ENCODE measurements at regions not wholly inside any gene's neighbourhood (a gene's known extent, or its start where the extent isn't known, plus 50 kb on each side); places are given as distances from the start of the nearest gene placed in this dataset.
"Not testable (repeated sequence)": the region's sequence is repeated elsewhere in the genome, so short reads cannot be mapped to it uniquely, and the experiment has no call there.

DNA sequence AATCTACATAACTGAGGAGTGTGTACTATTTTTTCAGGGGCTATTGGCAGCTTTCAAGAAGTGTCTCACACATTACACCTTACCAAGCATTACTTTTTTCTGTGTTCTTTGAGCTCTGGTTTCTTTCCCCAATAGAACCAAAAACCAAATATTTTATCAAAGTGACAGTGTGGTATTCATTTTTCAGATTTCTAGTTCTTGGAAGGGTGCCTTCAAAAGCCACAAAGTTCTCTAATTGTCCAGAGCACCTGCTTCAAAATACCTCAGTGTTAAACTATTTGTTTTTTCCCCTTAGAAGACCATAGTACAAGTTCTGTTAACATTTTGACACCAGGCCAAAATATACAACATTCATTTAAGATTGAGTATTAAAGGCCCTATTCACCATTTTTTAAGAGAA, 515.7 kb downstream of the ETNK1 start:
- Mint-ChIP-seq H3K4me3 (no peak overlapping the region), H3K36me3 (ENCODE audit: low read depth) (no peaks in the 10 kb centered on the region), H3K27me3 (no peaks in the 10 kb centered on the region), H3K4me1 (no peaks in the 10 kb centered on the region), H3K27ac (no peak overlapping the region)
- no peaks in the 10 kb centered on the region for H3K9me3 ChIP-seq (ENCODE audit: control insufficient read depth, low read length, poor library complexity, severe bottlenecking)
- no peak for ATAC-seq
- DNase-seq: no peak

DNA sequence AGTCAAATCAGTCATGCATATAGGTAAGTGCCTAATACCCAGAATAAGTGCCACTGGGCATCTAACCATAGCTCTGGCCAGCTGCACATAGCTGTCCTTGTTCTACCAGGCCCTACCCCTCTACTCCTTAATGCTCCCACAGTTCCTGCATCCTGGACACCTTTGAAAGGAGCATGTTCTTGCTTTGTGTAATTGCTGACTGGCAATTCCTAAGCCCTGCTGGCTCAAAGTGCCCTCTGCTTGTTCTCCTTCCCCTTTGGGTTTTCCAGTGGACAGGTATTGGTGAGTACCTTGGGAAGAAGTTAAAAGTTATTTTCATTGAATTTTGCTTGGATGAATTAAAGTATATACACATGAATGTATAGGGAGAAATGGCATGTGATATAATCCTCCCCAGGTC, 516.4 kb downstream of the ETNK1 start:
- no peak overlapping the region for H3K4me3 Mint-ChIP-seq
- no peaks in the 10 kb centered on the region for H3K4me1 Mint-ChIP-seq
- DNase-seq (no peak), ATAC-seq (no peak)
- H3K27ac Mint-ChIP-seq: no peak overlapping the region
- no peaks in the 10 kb centered on the region for H3K36me3 Mint-ChIP-seq (ENCODE audit: low read depth)
- H3K9me3 ChIP-seq (ENCODE audit: control insufficient read depth, low read length, poor library complexity, severe bottlenecking): no peaks in the 10 kb centered on the region
- H3K27me3 Mint-ChIP-seq: no peaks in the 10 kb centered on the region

DNA sequence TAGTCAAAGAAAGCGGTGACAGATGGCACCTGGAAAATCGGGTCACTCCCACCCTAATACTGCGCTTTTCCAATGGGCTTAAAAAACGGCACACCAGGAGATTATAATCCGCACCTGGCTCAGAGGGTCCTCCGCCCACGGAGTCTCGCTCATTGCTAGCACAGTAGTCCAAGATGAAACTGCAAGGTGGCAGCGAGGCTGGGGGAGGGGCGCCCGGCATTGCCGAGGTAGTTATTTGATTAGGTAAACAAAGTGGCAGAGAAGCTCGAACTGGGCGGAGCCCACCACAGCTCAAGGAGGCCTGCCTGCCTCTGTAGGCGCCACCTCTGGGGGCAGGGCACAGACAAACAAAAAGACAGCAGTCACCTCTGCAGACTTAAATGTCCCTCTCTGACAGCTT, 521.1 kb downstream of the ETNK1 start:
- ATAC-seq; H3K36me3 Mint-ChIP-seq (ENCODE audit: low read depth); H3K9me3 ChIP-seq (ENCODE audit: control insufficient read depth, low read length, poor library complexity, severe bottlenecking); H3K27me3 Mint-ChIP-seq; H3K27ac Mint-ChIP-seq; H3K4me3 Mint-ChIP-seq; H3K4me1 Mint-ChIP-seq; DNase-seq: not testable (repeated sequence)

DNA sequence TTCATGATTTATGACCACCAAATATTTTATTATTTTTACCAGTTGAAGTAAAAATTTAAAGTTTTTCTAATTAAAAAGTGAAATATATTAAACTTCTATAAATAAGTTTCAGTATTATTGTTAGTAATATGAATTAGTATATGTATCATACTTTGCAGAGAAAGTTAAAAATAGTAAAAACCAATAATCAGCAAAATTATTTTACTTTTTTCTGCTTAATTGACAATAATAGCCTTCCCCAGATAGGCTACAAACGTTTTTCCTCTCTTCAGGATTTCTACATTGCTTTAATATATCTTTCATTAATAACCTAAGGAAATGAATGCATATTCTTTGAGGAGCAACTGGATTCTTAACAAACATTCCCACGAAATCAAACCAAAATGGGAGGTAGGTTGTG, 543.5 kb downstream of the ETNK1 start:
- Mint-ChIP-seq H3K36me3 (ENCODE audit: low read depth) (no peaks in the 10 kb centered on the region), H3K4me1 (no peaks in the 10 kb centered on the region), H3K4me3 (no peak overlapping the region)

DNA sequence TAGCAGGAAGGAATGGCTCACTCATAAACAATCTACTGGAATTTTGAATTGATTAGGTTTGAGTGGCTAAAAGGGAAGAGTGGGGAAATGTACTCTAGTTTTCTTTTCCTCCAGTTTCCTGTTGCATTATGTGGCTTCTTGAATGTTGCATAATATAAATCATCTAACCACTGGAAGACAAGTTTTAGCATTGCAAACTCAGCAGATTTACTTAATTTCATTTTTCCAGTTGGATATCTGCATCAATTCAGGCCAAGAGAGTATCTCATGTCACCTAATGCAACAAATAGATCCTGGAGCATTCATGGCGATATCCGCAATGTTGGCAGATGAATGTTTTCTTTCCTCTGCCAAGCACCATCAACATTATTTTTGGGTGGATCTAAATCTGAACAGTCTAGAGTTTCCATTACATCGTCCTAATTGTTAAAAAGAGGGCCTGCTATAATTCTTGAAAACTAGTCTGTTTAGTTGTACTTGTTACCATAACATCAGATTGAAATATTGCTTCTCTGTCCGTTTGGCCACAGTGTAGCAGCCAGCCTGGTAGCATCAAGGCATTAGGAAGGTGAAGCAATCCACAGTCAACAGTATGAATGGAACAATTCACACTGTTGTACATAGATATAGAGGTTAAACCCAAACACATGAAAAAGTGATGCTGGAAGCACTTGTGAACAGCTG, 544.2 kb downstream of the ETNK1 start:
- DNase-seq (no peak), ATAC-seq (no peak)
- H3K27ac Mint-ChIP-seq: no peak overlapping the region
- H3K9me3 ChIP-seq (ENCODE audit: control insufficient read depth, low read length, poor library complexity, severe bottlenecking): no peaks in the 10 kb centered on the region
- no peak overlapping the region for H3K4me3 Mint-ChIP-seq
- H3K4me1 Mint-ChIP-seq: no peaks in the 10 kb centered on the region
- H3K36me3 Mint-ChIP-seq (ENCODE audit: low read depth): no peaks in the 10 kb centered on the region
- H3K27me3 Mint-ChIP-seq: no peaks in the 10 kb centered on the region

More for the DNA sequence above, 543.5 kb downstream of the ETNK1 start:
- H3K9me3 ChIP-seq (ENCODE audit: control insufficient read depth, low read length, poor library complexity, severe bottlenecking): no peaks in the 10 kb centered on the region
- ATAC-seq: no peak
- Mint-ChIP-seq H3K27me3 (no peaks in the 10 kb centered on the region), H3K27ac (no peak overlapping the region)
- DNase-seq: no peak

DNA sequence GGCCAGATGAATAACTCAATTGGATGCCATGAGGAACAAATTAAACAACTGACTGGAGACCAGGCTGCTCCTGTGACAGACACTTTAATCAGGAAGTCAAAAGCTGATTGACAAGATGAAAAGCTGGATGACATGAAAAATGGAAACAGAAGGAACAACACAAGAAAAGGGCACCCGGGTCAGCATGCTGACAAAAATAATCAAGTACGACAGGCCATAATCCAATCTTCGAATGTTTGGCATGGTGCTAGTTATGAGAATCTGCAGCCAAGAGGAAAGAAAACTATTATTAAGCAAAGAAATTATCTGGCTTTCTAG, 544.7 kb downstream of the ETNK1 start:
- Mint-ChIP-seq H3K4me1 (no peaks in the 10 kb centered on the region), H3K27ac (no peak overlapping the region), H3K27me3 (no peaks in the 10 kb centered on the region), H3K4me3 (no peak overlapping the region), H3K36me3 (ENCODE audit: low read depth) (no peaks in the 10 kb centered on the region)
- no peaks in the 10 kb centered on the region for H3K9me3 ChIP-seq (ENCODE audit: control insufficient read depth, low read length, poor library complexity, severe bottlenecking)
- ATAC-seq (no peak), DNase-seq (no peak)

DNA sequence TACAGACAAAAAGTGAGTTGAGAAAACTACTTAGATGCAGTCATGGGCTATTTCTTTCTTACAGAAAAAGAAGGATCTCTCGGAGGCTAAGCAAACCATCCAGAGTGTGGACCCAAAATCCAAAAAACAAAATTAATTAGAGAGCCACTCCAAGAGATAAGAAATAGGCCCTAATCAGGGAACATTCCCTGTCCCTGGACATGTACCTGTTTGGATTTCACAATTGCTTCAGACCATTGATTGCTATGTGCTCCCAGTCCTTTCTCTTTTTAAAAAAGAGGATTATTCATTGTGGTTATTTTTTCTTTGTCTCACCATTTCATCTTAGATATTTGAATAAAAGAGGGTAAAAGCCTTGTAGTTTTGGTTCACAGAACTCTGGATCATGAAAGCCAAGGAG, 549.9 kb downstream of the ETNK1 start:
- no peaks in the 10 kb centered on the region for H3K4me1 Mint-ChIP-seq
- no peak overlapping the region for H3K27ac Mint-ChIP-seq
- H3K27me3 Mint-ChIP-seq: no peaks in the 10 kb centered on the region
- no peak for DNase-seq
- H3K9me3 ChIP-seq (ENCODE audit: control insufficient read depth, low read length, poor library complexity, severe bottlenecking): no peaks in the 10 kb centered on the region
- no peaks in the 10 kb centered on the region for H3K36me3 Mint-ChIP-seq (ENCODE audit: low read depth)
- no peak overlapping the region for H3K4me3 Mint-ChIP-seq
- no peak for ATAC-seq

DNA sequence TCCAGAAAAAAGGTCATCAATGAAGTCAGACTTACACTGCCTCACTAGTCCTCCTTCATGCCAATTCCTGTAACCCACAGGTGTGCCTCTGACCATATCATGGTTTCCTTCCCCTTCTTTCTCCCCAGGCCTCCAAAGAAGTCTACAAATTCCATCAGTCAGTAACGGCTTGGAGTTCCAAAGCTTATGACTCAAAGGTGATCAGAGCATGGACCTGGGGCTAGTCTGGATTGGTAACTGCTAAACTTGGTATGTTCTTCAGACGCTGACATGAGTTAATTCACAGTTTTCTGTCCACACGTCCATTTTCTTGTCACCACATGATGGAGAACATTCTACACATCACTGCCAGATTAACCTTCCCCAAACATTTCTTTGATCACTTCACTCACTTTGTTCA, 560.4 kb downstream of the ETNK1 start:
- Mint-ChIP-seq H3K36me3 (ENCODE audit: low read depth) (no peaks in the 10 kb centered on the region), H3K4me1 (no peaks in the 10 kb centered on the region), H3K4me3 (no peak overlapping the region), H3K27ac (no peak overlapping the region), H3K27me3 (peaks cover 23% of the 10 kb centered on the region)
- no peaks in the 10 kb centered on the region for H3K9me3 ChIP-seq (ENCODE audit: control insufficient read depth, low read length, poor library complexity, severe bottlenecking)
- ATAC-seq: no peak
- DNase-seq: no peak

DNA sequence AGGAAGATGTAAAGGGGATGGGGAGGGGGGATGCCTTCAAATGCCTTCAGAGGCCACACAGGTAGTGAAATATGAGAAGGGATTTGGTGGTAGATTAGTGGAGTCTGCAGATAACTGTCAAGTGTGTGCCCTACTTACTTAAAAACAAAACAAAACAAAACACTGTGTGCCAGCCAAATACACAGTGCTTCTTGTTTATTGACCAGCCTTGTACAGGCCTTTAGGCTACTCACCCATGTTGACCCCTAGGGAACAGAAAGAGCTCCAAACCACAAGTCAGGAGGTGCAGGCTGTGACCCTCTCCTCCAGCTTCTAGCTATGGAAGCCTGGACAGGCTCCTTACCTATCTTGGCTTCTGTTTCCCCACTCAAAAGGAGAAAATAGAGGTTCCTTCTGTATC, 562.0 kb downstream of the ETNK1 start:
- no peak for DNase-seq
- H3K4me1 Mint-ChIP-seq: no peaks in the 10 kb centered on the region
- no peak overlapping the region for H3K4me3 Mint-ChIP-seq
- H3K27ac Mint-ChIP-seq: no peak overlapping the region
- no peaks in the 10 kb centered on the region for H3K36me3 Mint-ChIP-seq (ENCODE audit: low read depth)
- no peaks in the 10 kb centered on the region for H3K9me3 ChIP-seq (ENCODE audit: control insufficient read depth, low read length, poor library complexity, severe bottlenecking)
- no peak for ATAC-seq
- H3K27me3 Mint-ChIP-seq: peaks cover 23% of the 10 kb centered on the region

DNA sequence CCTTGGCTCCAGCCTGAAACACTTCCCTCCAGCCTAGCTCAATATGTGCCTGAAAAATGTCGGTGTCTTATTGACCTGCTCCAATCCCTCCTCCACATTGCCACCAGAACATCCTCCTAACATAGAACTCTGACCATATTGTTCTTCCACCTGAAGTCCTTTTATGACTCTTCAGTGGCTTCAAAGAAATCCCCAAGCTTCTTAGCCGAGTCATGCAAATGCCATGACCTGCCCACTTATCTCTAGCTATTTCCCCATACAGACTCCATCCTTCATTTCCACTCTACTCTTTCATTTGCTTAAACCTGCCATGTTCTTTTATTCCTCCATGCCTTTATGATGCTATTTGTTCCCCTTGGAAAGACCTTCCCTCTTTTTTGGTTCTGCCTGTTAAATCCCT, 568.6 kb downstream of the ETNK1 start:
- Mint-ChIP-seq H3K4me1 (no peaks in the 10 kb centered on the region), H3K27me3 (peaks cover 6% of the 10 kb centered on the region), H3K4me3 (no peak overlapping the region), H3K36me3 (ENCODE audit: low read depth) (no peaks in the 10 kb centered on the region), H3K27ac (no peak overlapping the region)
- no peak for ATAC-seq
- no peaks in the 10 kb centered on the region for H3K9me3 ChIP-seq (ENCODE audit: control insufficient read depth, low read length, poor library complexity, severe bottlenecking)
- DNase-seq: no peak

DNA sequence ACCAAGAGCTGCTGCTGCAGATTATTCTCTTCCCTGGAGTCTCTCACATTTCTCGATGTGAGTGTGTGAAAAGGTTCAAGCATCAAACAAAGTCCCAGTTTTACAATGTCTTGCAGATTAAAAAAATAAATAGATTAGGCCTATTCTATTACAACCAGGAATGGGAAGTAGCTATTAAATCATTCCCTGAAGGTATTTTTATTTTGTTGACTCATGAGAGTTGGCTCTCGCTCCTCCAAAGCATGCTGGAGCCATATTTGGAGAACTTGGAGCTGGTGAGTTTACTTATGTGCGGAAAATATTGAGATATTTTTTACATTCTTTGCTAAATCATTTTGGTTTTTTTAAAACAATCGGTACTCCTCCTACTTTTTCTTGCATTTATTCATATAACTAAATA, 572.3 kb downstream of the ETNK1 start:
- Mint-ChIP-seq H3K27ac (no peak overlapping the region), H3K36me3 (ENCODE audit: low read depth) (no peaks in the 10 kb centered on the region), H3K4me1 (no peaks in the 10 kb centered on the region), H3K27me3 (peaks cover 20% of the 10 kb centered on the region), H3K4me3 (no peak overlapping the region)
- no peaks in the 10 kb centered on the region for H3K9me3 ChIP-seq (ENCODE audit: control insufficient read depth, low read length, poor library complexity, severe bottlenecking)
- DNase-seq: no peak
- ATAC-seq: no peak

DNA sequence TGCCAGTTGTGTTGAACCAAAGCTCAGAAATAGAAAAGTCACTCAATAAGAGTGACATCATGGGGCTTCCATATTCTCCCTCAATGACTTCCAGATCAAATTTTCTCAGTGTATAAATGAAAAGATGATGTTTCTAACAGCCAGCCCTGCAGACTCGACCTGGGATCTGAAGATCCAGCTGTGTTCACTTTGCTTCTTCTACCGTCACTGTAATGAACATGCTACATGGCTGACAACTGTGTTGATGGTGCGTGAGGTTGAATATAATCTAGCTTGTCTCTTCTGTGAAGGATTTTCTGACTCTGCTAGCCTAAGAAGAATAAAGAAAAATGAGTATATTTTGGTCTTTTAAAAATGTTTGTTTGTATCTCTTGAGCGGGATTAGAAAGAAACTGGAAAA, 577.8 kb downstream of the ETNK1 start:
- H3K4me3 Mint-ChIP-seq: no peak overlapping the region
- no peak overlapping the region for H3K27ac Mint-ChIP-seq
- no peak for ATAC-seq
- no peaks in the 10 kb centered on the region for H3K9me3 ChIP-seq (ENCODE audit: control insufficient read depth, low read length, poor library complexity, severe bottlenecking)
- H3K4me1 Mint-ChIP-seq: peaks cover 5% of the 10 kb centered on the region
- DNase-seq: no peak
- H3K27me3 Mint-ChIP-seq: peaks cover 31% of the 10 kb centered on the region
- no peaks in the 10 kb centered on the region for H3K36me3 Mint-ChIP-seq (ENCODE audit: low read depth)

DNA sequence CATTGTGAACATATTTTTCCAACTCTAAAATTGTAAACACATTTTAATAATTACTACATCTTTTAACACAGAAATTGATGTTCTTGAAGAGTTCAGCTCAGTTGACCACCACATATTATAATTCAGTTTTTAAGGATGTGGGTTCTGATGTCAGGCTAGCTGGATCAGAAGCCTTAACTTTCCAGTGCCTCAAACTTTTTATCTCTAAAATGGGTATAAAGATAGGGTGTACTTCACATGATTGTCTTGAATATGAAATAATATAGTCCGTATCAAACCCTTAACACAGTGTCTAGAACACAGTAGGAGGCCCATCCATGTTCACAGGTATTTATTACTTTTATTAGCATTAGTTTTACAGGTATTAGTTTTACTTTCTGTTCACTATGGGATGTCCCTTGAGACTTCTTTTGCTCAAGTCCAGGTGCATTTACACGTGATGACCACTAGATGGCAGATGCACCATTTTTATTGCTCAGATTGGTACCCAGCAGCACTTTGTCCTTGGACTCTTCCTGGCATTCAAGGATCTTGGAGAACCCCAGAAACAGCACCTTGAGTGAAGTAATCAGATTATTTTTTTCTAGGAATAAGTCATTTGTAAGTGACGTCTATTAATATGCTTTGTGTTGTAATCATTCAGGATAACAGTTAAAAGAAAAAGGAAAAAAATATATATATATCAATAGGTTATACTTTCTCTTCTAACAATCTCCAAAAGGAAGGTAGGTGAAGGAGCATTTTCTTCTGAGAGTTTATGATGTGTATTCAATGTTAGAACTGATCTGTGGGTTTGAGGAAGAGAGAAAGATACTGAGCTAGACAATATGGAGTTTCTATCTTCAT, 580.2 kb downstream of the ETNK1 start:
- Mint-ChIP-seq H3K27me3 (peaks cover 29% of the 10 kb centered on the region), H3K27ac (no peak overlapping the region), H3K36me3 (ENCODE audit: low read depth) (no peaks in the 10 kb centered on the region), H3K4me1 (peaks cover 7% of the 10 kb centered on the region), H3K4me3 (no peak overlapping the region)
- no peaks in the 10 kb centered on the region for H3K9me3 ChIP-seq (ENCODE audit: control insufficient read depth, low read length, poor library complexity, severe bottlenecking)
- DNase-seq (no peak), ATAC-seq (peak; percentile 79)

DNA sequence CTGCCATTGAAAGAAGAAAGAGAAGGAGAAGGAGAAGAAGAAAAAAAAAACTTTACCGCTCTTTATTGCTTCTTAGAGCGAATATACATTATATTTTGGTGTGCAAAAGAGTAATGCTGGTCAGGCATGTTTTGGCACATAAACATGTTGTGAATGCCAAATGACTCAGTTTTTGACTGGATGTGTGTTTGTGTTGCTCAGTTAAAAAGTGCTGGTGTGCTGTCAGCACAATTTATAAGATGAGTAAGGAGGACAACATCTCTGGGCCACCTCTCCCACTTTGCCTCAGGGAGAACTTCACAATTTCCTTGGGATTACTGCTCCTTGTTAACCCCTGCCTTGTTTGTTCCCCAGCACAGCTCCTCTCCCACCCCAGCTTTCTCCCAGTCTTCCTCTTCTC, 584.8 kb downstream of the ETNK1 start:
- ATAC-seq (no peak), DNase-seq (no peak)
- H3K9me3 ChIP-seq (ENCODE audit: control insufficient read depth, low read length, poor library complexity, severe bottlenecking): no peaks in the 10 kb centered on the region
- H3K27ac Mint-ChIP-seq: no peak overlapping the region
- peaks cover 2% of the 10 kb centered on the region for H3K4me1 Mint-ChIP-seq
- no peak overlapping the region for H3K4me3 Mint-ChIP-seq
- H3K36me3 Mint-ChIP-seq (ENCODE audit: low read depth): no peaks in the 10 kb centered on the region
- H3K27me3 Mint-ChIP-seq: no peaks in the 10 kb centered on the region
